MM.1S (cell line): ENCODE measurements at regions not wholly inside any gene's neighbourhood (a gene's known extent, or its start where the extent isn't known, plus 50 kb on each side); places are given as distances from the start of the nearest gene placed in this dataset.

Experiments
- DNase-seq: peaks from one replicate; pipeline ENCODE4 v3.0.0-alpha.2; 2015
- H2AFZ ChIP-seq: fragments of 300-600 bp; sonication (generic); 2 replicates; pipeline ENCODE4 v1.6.0; 2016; ENCODE audit warnings: antibody characterized with exemption, low read length
- H3F3A ChIP-seq: fragments of 300-600 bp; sonication (generic); 2 replicates; pipeline ENCODE4 v1.6.1; 2016; ENCODE audit warnings: mild to moderate bottlenecking, antibody characterized with exemption, low read length, moderate library complexity, mixed read lengths; ENCODE audit not compliant: insufficient read depth
- H3K27ac ChIP-seq: fragments of 300-600 bp; sonication (generic); 2 replicates; pipeline ENCODE4 v1.5.1; 2016; ENCODE audit warnings: mild to moderate bottlenecking, low read length
- H3K27me3 ChIP-seq: fragments of 300-600 bp; sonication (generic); replicated peaks from 2 replicates; pipeline ENCODE4 v1.6.0; 2016; ENCODE audit warnings: low read length; ENCODE audit not compliant: insufficient read depth
- H3K36me3 ChIP-seq: fragments of 300-600 bp; sonication (generic); replicated peaks from 2 replicates; pipeline ENCODE4 v1.6.1; 2016; ENCODE audit warnings: mild to moderate bottlenecking, low read length, mixed read lengths; ENCODE audit not compliant: insufficient read depth
- H3K4me1 ChIP-seq: fragments of 300-600 bp; sonication (generic); 2 replicates; pipeline ENCODE4 v1.6.1; 2016; ENCODE audit warnings: low read length, mixed read lengths
- H3K4me2 ChIP-seq: fragments of 300-600 bp; sonication (generic); 2 replicates; pipeline ENCODE4 v1.6.0; 2016; ENCODE audit warnings: low read depth, low read length
- H3K4me3 ChIP-seq: fragments of 300-600 bp; sonication (generic); 2 replicates; pipeline ENCODE4 v1.5.1; 2016; ENCODE audit warnings: low read length, mixed read lengths
- H3K79me2 ChIP-seq: fragments of 300-600 bp; sonication (generic); 2 replicates; pipeline ENCODE4 v1.6.1; 2016; ENCODE audit warnings: mixed run types, low read length, mixed read lengths
- H3K9ac ChIP-seq: fragments of 300-600 bp; sonication (generic); 2 replicates; pipeline ENCODE4 v1.6.1; 2016; ENCODE audit warnings: low read length, mixed read lengths
- H3K9me2 ChIP-seq: fragments of 300-600 bp; sonication (generic); replicated peaks from 2 replicates; pipeline ENCODE4 v1.6.1; 2016; ENCODE audit warnings: mild to moderate bottlenecking, low read length, mixed read lengths; ENCODE audit not compliant: insufficient read depth
- H3K9me3 ChIP-seq: fragments of 300-600 bp; sonication (generic); replicated peaks from 2 replicates; pipeline ENCODE4 v1.6.1; 2016; ENCODE audit warnings: mild to moderate bottlenecking, low read length, mixed read lengths; ENCODE audit not compliant: insufficient read depth
- H4K20me1 ChIP-seq: fragments of 300-600 bp; sonication (generic); 2 replicates; pipeline ENCODE4 v1.6.1; 2016; ENCODE audit warnings: mild to moderate bottlenecking, low read length, moderate library complexity, mixed read lengths; ENCODE audit not compliant: insufficient read depth
- CTCF ChIP-seq: fragments of 300-600 bp; sonication (generic); IDR thresholded peaks from 2 replicates; pipeline ENCODE4 v1.5.1; 2016; ENCODE audit warnings: antibody characterized with exemption, low read length, mixed read lengths
- EZH2 ChIP-seq: fragments of 300-600 bp; sonication (generic); optimal IDR thresholded peaks from 2 replicates; pipeline ENCODE3; 2017; ENCODE audit warnings: low read depth, mild to moderate bottlenecking, antibody characterized with exemption, low read length, mixed read lengths
- EZH2phosphoT487 ChIP-seq: fragments of 300-600 bp; sonication (generic); IDR thresholded peaks from 2 replicates; pipeline ENCODE4 v1.6.1; 2018; ENCODE audit warnings: antibody characterized with exemption, low read length

GRCh38 chr5:30871196-30871595 lies 322.3 kb upstream of the CDH6 start:
- H3K4me1 ChIP-seq = no peaks in the 10 kb centered on the region
- no peaks in the 10 kb centered on the region for H4K20me1 ChIP-seq
- H3K4me2 ChIP-seq = no peak overlapping the region
- no peak overlapping the region for H3K9ac ChIP-seq
- H3F3A ChIP-seq = no peaks in the 10 kb centered on the region
- no peak overlapping the region for H2AFZ ChIP-seq
- TF ChIP-seq EZH2phosphoT487 (no peak), EZH2 (no peak), CTCF (no peak)
- H3K9me2 ChIP-seq = no peaks in the 10 kb centered on the region
- no peak overlapping the region for H3K4me3 ChIP-seq
- H3K27ac ChIP-seq = no peak overlapping the region
- H3K36me3 ChIP-seq = no peaks in the 10 kb centered on the region
- no peak for DNase-seq
- no peaks in the 10 kb centered on the region for H3K79me2 ChIP-seq
- no peaks in the 10 kb centered on the region for H3K9me3 ChIP-seq
- H3K27me3 ChIP-seq = no peaks in the 10 kb centered on the region

GRCh38 chr5:30867711-30868110 lies 325.8 kb upstream of the CDH6 start:
- TF ChIP-seq CTCF (no peak), EZH2phosphoT487 (no peak), EZH2 (no peak)
- no peaks in the 10 kb centered on the region for H3K4me1 ChIP-seq
- DNase-seq = no peak
- H3F3A ChIP-seq = no peaks in the 10 kb centered on the region
- H3K9me3 ChIP-seq = no peaks in the 10 kb centered on the region
- H3K9me2 ChIP-seq = no peaks in the 10 kb centered on the region
- H4K20me1 ChIP-seq = no peaks in the 10 kb centered on the region
- no peaks in the 10 kb centered on the region for H3K27me3 ChIP-seq
- no peak overlapping the region for H3K9ac ChIP-seq
- no peak overlapping the region for H3K4me3 ChIP-seq
- no peak overlapping the region for H3K4me2 ChIP-seq
- H3K79me2 ChIP-seq = no peaks in the 10 kb centered on the region
- no peaks in the 10 kb centered on the region for H3K36me3 ChIP-seq
- no peak overlapping the region for H3K27ac ChIP-seq
- H2AFZ ChIP-seq = no peak overlapping the region

GRCh38 chr5:30866142-30866541 lies 327.3 kb upstream of the CDH6 start:
- no peak for DNase-seq
- Histone ChIP-seq H3K9me2 (no peaks in the 10 kb centered on the region), H3K4me1 (no peaks in the 10 kb centered on the region), H3K79me2 (no peaks in the 10 kb centered on the region), H3K9ac (no peak overlapping the region), H3K4me2 (no peak overlapping the region), H3K36me3 (no peaks in the 10 kb centered on the region), H2AFZ (no peak overlapping the region), H4K20me1 (no peaks in the 10 kb centered on the region), H3K27ac (no peak overlapping the region), H3K9me3 (no peaks in the 10 kb centered on the region), H3K27me3 (no peaks in the 10 kb centered on the region), H3F3A (no peaks in the 10 kb centered on the region), H3K4me3 (no peak overlapping the region)
- TF ChIP-seq EZH2phosphoT487 = no peak
- TF ChIP-seq CTCF = no peak
- TF ChIP-seq EZH2 = no peak

- no peak for DNase-seq
- Histone ChIP-seq H3K4me3 (no peak overlapping the region), H3K36me3 (no peaks in the 10 kb centered on the region), H4K20me1 (no peaks in the 10 kb centered on the region), H3K9ac (no peak overlapping the region), H3K27me3 (no peaks in the 10 kb centered on the region), H2AFZ (no peak overlapping the region), H3K4me2 (no peak overlapping the region), H3K9me3 (no peaks in the 10 kb centered on the region), H3K4me1 (no peaks in the 10 kb centered on the region), H3K27ac (no peak overlapping the region), H3K79me2 (no peaks in the 10 kb centered on the region), H3F3A (no peaks in the 10 kb centered on the region), H3K9me2 (no peaks in the 10 kb centered on the region)
- TF ChIP-seq EZH2 (no peak), EZH2phosphoT487 (no peak), CTCF (no peak)
Measured at GRCh38 chr5:30856242-30856641, 337.2 kb upstream of the CDH6 start.
